Thyroid gland (tissue), 4 donors: ENCODE measurements at regions not wholly inside any gene's neighbourhood (a gene's known extent, or its start where the extent isn't known, plus 50 kb on each side); places are given as distances from the start of the nearest gene placed in this dataset.

Experiments used
- DNase-seq, 2 donors: peaks; one replicate each; pipeline ENCODE4 v3.0.0-alpha.2; 2019
- H3K27ac ChIP-seq, 3 donors: fragments of 200-600 bp; sonication (generic); 1 replicate in 2 of 3; 2 replicates in 1 of 3; pipeline ENCODE4 v1.5.1; 2016 to 2019; ENCODE audit warnings: mild to moderate bottlenecking in 1 of 3, moderate library complexity in 1 of 3
- H3K27me3 ChIP-seq: fragments of 200-600 bp; sonication (generic); one replicate; pipeline ENCODE4 v1.5.1; 2019
- H3K36me3 ChIP-seq, 2 donors: fragments of 200-600 bp; sonication (generic); one replicate each; pipeline ENCODE4 v1.5.1; 2016 to 2019
- H3K4me1 ChIP-seq, 2 donors: fragments of 200-600 bp; sonication (generic); one replicate each; pipeline ENCODE4 v1.5.1; 2017 to 2019
- H3K4me3 ChIP-seq, 3 donors: fragments of 200-600 bp; sonication (generic); replicated peaks in 1 of 3; 1 replicate in 2 of 3; 2 replicates in 1 of 3; pipeline ENCODE4 v1.5.1; 2016; ENCODE audit warnings: mild to moderate bottlenecking in 1 of 3
- H3K9me3 ChIP-seq: fragments of 200-600 bp; sonication (generic); one replicate; pipeline ENCODE4 v1.5.1; 2017
- CTCF ChIP-seq, 6 experiments: fragments of 200-600 bp in 3 of 6; fragments of 450-650 bp in 3 of 6; sonication (generic) in 3 of 6; IDR thresholded peaks; one replicate each; pipeline ENCODE4 v1.5.1; 2016 to 2019; ENCODE audit warnings: antibody characterized with exemption in 6 of 6, mild to moderate bottlenecking in 2 of 6, inconsistent platforms in 1 of 6, moderate library complexity in 1 of 6
- POLR2A ChIP-seq, 2 donors: fragments of 450-650 bp; IDR thresholded peaks; one replicate each; pipeline ENCODE4 v1.6.1; 2017; ENCODE audit warnings: antibody characterized with exemption in 2 of 2, mild to moderate bottlenecking in 2 of 2, moderate library complexity in 1 of 2
- WGBS, 2 donors: methylation state at CpG; one replicate each; pipeline ENCODE4 v1.1.5; 2017; 5-methylcytosine and 5-hydroxymethylcytosine counted together
- intact Hi-C: fragments of 100-400 bp; cut with DNase I; formaldehyde crosslinking; loops from one replicate; pipeline ENCODE4 v1.15.1; 2023

DNA sequence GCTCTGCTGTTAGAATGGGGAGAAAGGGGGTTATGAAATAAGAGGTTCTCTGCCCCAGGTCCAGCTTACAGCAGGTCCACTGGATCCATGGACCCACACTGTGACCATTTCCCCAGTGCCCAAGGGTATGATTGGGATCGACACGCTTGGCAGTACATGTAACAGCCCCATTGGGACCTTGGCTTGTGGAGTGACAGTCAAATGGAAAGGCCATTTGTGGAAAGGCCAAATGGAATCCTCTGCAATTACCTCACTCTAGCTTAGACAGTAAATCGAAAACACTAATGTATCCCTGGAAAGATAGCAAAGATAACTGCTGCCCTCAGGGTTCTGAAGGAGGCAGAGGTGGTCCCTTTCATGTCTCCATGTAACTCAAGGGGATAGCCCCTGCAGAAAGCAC lies 109.1 kb downstream of the MINAR1 start:
- Histone ChIP-seq H3K36me3 (no peaks in the 10 kb centered on the region), H3K27me3 (no peaks in the 10 kb centered on the region), H3K4me1 (no peaks in the 10 kb centered on the region), H3K9me3 (no peaks in the 10 kb centered on the region), H3K27ac (no peak overlapping the region), H3K4me3 (no peak overlapping the region)
- intact Hi-C loops: no loop called here
- 88 to 92% methylated on average over 3 of the region's 3 CpGs for WGBS, 2 donors
- DNase-seq: no peak
- TF ChIP-seq POLR2A (IDR thresholded peaks at IDR 0.05): no peak
- TF ChIP-seq CTCF (IDR thresholded peaks at IDR 0.05): no peak

GRCh38 chr15:79543097-79543496 lies 111.0 kb downstream of the MINAR1 start:
- TF ChIP-seq POLR2A (IDR thresholded peaks at IDR 0.05) (no peak), CTCF (IDR thresholded peaks at IDR 0.05) (no peak)
- H3K4me3 ChIP-seq: no peak overlapping the region
- intact Hi-C loops: no loop called here
- DNase-seq: no peak
- H3K36me3 ChIP-seq: no peaks in the 10 kb centered on the region
- no peaks in the 10 kb centered on the region for H3K9me3 ChIP-seq
- H3K27ac ChIP-seq: no peak overlapping the region
- H3K4me1 ChIP-seq: no peaks in the 10 kb centered on the region
- H3K27me3 ChIP-seq: no peaks in the 10 kb centered on the region

- WGBS, 2 donors: 76 to 78% methylated on average over 2 of the region's 2 CpGs
- Histone ChIP-seq H3K9me3 (no peaks in the 10 kb centered on the region), H3K4me3 (no peak overlapping the region), H3K4me1 (no peaks in the 10 kb centered on the region), H3K36me3 (no peaks in the 10 kb centered on the region), H3K27me3 (no peaks in the 10 kb centered on the region), H3K27ac (no peak overlapping the region)
- intact Hi-C loops: no loop called here
- TF ChIP-seq POLR2A (IDR thresholded peaks at IDR 0.05) (no peak), CTCF (IDR thresholded peaks at IDR 0.05) (no peak)
- DNase-seq: no peak
Measured at GRCh38 chr15:79549196-79549595, 117.1 kb downstream of the MINAR1 start.

DNA sequence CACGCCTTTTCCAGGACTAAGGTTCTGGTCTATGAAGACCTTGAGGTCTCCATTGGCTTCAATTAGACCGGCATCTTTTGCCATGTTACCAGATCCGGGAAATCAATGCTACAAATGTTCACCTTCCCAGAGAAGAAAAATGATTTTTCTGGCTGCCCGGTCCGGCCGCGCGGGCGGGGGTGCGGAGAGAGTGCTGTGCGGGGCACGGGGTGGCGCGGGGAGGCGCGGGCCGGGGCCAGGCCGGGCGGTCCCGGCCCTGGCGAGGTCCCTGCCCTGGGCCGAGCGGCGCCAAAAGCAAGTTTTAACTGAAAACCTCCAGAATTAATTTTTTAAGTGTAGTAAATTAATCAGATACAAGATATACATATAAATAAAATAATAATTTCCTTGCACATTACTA lies 128.2 kb downstream of the MINAR1 start:
- intact Hi-C loops: no loop called here
- H3K4me1 ChIP-seq: no peaks in the 10 kb centered on the region
- no peak overlapping the region for H3K27ac ChIP-seq
- no peaks in the 10 kb centered on the region for H3K9me3 ChIP-seq
- WGBS, 2 donors: 91 to 96% methylated on average over 24 of the region's 24 CpGs
- DNase-seq: no peak
- no peaks in the 10 kb centered on the region for H3K27me3 ChIP-seq
- no peak for TF ChIP-seq CTCF (IDR thresholded peaks at IDR 0.05)
- TF ChIP-seq POLR2A (IDR thresholded peaks at IDR 0.05): no peak
- H3K4me3 ChIP-seq: no peak overlapping the region
- no peaks in the 10 kb centered on the region for H3K36me3 ChIP-seq

- no peaks in the 10 kb centered on the region for H3K4me1 ChIP-seq
- intact Hi-C loops: no loop called here
- H3K27me3 ChIP-seq: no peaks in the 10 kb centered on the region
- no peaks in the 10 kb centered on the region for H3K36me3 ChIP-seq
- H3K4me3 ChIP-seq: no peak overlapping the region
- H3K9me3 ChIP-seq: no peaks in the 10 kb centered on the region
- no peak for DNase-seq
- no peak for TF ChIP-seq CTCF (IDR thresholded peaks at IDR 0.05)
- no peak for TF ChIP-seq POLR2A (IDR thresholded peaks at IDR 0.05)
- H3K27ac ChIP-seq: no peak overlapping the region
- 79 to 83% methylated on average over 4 of the region's 4 CpGs for WGBS, 2 donors
Measured at GRCh38 chr15:79561982-79562381, 129.8 kb downstream of the MINAR1 start.
